22Rv1 (cell line): ENCODE measurements at regions not wholly inside any gene's neighbourhood (a gene's known extent, or its start where the extent isn't known, plus 50 kb on each side); places are given as distances from the start of the nearest gene placed in this dataset.

Experiments used
- ZFX ChIP-seq: fragments of 450-650 bp; IDR thresholded peaks from 2 replicates; pipeline ENCODE4 v1.6.1; 2017; ENCODE audit warnings: antibody characterized with exemption, borderline replicate concordance
- TF ChIP-seq, protein P1 (sequence below): fragments of 450-650 bp; IDR thresholded peaks from 2 replicates; pipeline ENCODE4 v1.5.1; 2017; ENCODE audit warnings: mild to moderate bottlenecking

DNA sequence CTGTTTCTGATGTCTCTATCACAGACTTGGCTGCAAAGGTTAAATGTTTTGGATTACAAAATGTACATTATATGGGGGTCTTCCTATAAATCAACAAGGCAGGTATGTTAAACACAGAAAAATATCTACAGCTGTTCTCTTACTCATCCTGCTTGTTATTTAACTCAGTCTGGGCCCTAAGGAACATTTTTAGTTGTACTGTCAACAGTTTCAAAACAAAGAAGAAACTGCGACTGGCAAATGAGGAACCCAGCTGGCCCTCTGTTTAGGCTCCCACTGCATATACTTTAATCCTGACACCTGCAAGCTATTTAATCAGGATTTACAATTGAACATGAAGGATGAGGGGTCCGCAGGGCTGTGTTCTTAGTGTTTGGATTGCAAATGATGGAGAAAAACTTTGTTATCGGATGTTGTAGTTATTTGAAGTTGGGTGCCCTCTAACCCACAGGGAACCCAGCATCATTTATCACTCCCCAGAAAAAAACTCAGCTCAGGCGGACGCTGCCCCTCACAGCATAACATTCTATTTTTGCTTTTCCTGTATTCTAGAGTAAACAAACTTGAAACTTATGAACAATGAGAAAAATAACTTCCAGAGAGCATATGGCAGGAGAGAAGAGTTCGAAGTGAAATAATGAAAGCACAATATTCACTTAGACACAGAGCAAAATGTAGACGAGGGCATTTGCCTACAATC, 91.2 kb downstream of the POLR2M start:
- TF ChIP-seq, protein P1, sequence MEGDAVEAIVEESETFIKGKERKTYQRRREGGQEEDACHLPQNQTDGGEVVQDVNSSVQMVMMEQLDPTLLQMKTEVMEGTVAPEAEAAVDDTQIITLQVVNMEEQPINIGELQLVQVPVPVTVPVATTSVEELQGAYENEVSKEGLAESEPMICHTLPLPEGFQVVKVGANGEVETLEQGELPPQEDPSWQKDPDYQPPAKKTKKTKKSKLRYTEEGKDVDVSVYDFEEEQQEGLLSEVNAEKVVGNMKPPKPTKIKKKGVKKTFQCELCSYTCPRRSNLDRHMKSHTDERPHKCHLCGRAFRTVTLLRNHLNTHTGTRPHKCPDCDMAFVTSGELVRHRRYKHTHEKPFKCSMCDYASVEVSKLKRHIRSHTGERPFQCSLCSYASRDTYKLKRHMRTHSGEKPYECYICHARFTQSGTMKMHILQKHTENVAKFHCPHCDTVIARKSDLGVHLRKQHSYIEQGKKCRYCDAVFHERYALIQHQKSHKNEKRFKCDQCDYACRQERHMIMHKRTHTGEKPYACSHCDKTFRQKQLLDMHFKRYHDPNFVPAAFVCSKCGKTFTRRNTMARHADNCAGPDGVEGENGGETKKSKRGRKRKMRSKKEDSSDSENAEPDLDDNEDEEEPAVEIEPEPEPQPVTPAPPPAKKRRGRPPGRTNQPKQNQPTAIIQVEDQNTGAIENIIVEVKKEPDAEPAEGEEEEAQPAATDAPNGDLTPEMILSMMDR = no peak
- TF ChIP-seq ZFX = no peak
